Esophagus squamous epithelium (tissue), 4 donors: ENCODE measurements at regions not wholly inside any gene's neighbourhood (a gene's known extent, or its start where the extent isn't known, plus 50 kb on each side); places are given as distances from the start of the nearest gene placed in this dataset.

ENCODE experiments used
- CTCF ChIP-seq, 6 experiments: fragments of 450-650 bp in 4 of 6; fragments of 200-600 bp in 2 of 6; sonication (generic) in 2 of 6; IDR thresholded peaks; one replicate each; pipeline ENCODE4 v1.5.1; 2016 to 2019; ENCODE audit warnings: antibody characterized with exemption in 6 of 6, mild to moderate bottlenecking in 4 of 6, moderate library complexity in 4 of 6
- POLR2A ChIP-seq, 4 donors: fragments of 450-650 bp; IDR thresholded peaks; one replicate each; pipeline ENCODE4 v1.6.1; 2017; ENCODE audit warnings: antibody characterized with exemption in 4 of 4, mild to moderate bottlenecking in 4 of 4, moderate library complexity in 3 of 4

- no peak for TF ChIP-seq CTCF (IDR thresholded peaks at IDR 0.05)
- TF ChIP-seq POLR2A (IDR thresholded peaks at IDR 0.05), result no peak
Observed at GRCh38 chr9:129384491-129385210, 206.6 kb upstream of the IER5L start.
